ENCODE measurements at regions not wholly inside any gene's neighbourhood (a gene's known extent, or its start where the extent isn't known, plus 50 kb on each side); places are given as distances from the start of the nearest gene placed in this dataset.
"Not testable (repeated sequence)": the region's sequence is repeated elsewhere in the genome, so short reads cannot be mapped to it uniquely, and the experiment has no call there.

- not testable (repeated sequence) for TF ChIP-seq CTCF (IDR thresholded peaks at IDR 0.05; ENCODE audit: low read depth, low read length, poor library complexity, severe bottlenecking); EZH2phosphoT487 (IDR thresholded peaks at IDR 0.05; ENCODE audit: borderline replicate concordance, low read length)
Observed at GRCh38 chr4:127407572-127407971, 225.2 kb upstream of the INTU start.
